GM12875 (cell line): ENCODE measurements at regions not wholly inside any gene's neighbourhood (a gene's known extent, or its start where the extent isn't known, plus 50 kb on each side); places are given as distances from the start of the nearest gene placed in this dataset.

Experiments
- H3K4me3 ChIP-seq: one replicate; pipeline ENCODE4 v1.5.1; 2011; ENCODE audit warnings: low read depth, low read length, control low read depth
- TF ChIP-seq, protein P1 (sequence below): IDR thresholded peaks from 2 replicates; pipeline ENCODE4 v1.5.1; 2011; ENCODE audit warnings: low read depth, mild to moderate bottlenecking, control low read depth, inconsistent platforms, low read length, moderate library complexity, borderline replicate concordance; ENCODE audit not compliant: insufficient read depth

DNA sequence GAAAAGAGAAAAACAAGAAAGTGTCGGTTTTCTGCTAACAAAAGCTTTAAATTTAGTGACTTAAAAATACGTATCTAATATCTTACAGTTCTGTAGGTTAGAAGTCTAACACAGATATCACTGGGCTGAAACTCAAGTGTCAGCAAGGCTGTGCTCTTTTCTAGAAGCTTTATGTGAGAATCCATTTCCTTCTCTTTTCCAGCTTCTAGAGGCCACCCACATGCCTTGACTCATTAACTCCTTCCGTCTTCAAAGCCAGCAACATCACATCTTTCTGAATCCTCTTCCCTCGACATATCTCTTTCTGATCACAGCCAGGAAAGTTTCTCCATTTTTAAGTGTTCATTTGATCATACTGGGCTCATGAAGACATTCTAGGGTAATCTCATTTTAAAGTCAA lies 262.0 kb downstream of the MAFB start:
- no peak overlapping the region for H3K4me3 ChIP-seq
- TF ChIP-seq, protein P1, sequence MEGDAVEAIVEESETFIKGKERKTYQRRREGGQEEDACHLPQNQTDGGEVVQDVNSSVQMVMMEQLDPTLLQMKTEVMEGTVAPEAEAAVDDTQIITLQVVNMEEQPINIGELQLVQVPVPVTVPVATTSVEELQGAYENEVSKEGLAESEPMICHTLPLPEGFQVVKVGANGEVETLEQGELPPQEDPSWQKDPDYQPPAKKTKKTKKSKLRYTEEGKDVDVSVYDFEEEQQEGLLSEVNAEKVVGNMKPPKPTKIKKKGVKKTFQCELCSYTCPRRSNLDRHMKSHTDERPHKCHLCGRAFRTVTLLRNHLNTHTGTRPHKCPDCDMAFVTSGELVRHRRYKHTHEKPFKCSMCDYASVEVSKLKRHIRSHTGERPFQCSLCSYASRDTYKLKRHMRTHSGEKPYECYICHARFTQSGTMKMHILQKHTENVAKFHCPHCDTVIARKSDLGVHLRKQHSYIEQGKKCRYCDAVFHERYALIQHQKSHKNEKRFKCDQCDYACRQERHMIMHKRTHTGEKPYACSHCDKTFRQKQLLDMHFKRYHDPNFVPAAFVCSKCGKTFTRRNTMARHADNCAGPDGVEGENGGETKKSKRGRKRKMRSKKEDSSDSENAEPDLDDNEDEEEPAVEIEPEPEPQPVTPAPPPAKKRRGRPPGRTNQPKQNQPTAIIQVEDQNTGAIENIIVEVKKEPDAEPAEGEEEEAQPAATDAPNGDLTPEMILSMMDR, result no peak

DNA sequence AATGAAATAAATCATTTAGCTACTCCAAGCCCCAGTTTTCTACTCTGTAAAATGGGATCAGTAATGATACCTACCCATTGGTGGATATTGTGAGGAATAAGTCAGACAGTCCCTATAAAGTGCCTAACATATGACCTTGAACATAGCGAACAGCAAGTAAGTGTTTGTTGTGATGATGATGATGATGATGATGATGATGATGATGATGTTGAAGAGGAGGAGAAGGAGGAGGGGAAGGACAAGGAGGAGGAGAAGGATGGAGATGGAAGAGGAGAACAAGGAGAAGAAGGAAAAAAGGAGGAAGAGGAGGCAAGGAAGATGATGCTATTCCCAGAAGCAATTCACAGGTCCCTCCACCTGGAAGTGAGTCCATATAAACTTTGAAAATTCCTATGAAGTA lies 264.3 kb downstream of the MAFB start:
- TF ChIP-seq, protein P1, result no peak
- no peak overlapping the region for H3K4me3 ChIP-seq

GRCh38 chr20:40422656-40423055 lies 266.4 kb downstream of the MAFB start:
- TF ChIP-seq, protein P1, result no peak
- no peak overlapping the region for H3K4me3 ChIP-seq

- H3K4me3 ChIP-seq, result no peak overlapping the region
- TF ChIP-seq, protein P1, result no peak
These were observed 272.8 kb downstream of the MAFB start for GRCh38 chr20:40416274-40416673.

- TF ChIP-seq, protein P1, result no peak
- no peak overlapping the region for H3K4me3 ChIP-seq
These were observed 274.0 kb downstream of the MAFB start for GRCh38 chr20:40414843-40415615.

DNA sequence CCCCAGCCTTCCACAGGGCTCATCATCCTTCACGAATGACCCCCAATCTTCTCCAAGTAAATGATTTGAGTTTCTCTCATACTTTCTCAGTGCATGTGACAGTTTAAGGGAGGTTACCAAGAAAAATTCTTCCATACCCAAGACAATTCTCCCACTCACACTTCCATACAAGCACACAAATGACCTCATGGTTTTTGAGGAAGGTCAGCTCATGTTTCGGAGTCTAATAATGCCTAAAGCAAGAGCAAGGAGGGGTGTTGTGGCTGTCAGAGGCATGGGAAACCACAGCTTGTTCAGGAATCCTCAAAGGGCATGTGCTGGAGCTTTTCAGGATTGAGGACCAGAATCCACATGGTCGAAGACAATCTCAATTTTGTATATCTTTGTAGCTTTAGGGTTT lies 279.0 kb downstream of the MAFB start:
- TF ChIP-seq, protein P1, result no peak
- H3K4me3 ChIP-seq, result no peak overlapping the region

- no peak overlapping the region for H3K4me3 ChIP-seq
- TF ChIP-seq, protein P1, result no peak
These were observed 291.6 kb downstream of the MAFB start for GRCh38 chr20:40397467-40397866.
